Nephron (organoid): ENCODE measurements at regions not wholly inside any gene's neighbourhood (a gene's known extent, or its start where the extent isn't known, plus 50 kb on each side); places are given as distances from the start of the nearest gene placed in this dataset.

Source experiments
- H3K27ac Mint-ChIP-seq, 3 experiments: 2 replicates each; pipeline ENCODE4 v1.8.0; 2020; ENCODE audit warnings: mixed read lengths in 3 of 3, mild to moderate bottlenecking in 2 of 3, moderate library complexity in 1 of 3
- H3K27me3 Mint-ChIP-seq: 2 replicates; pipeline ENCODE4 v1.8.0; 2021; ENCODE audit warnings: low read depth, mild to moderate bottlenecking, moderate library complexity, mixed read lengths
- H3K36me3 Mint-ChIP-seq: 2 replicates; pipeline ENCODE4 v1.8.0; 2020; ENCODE audit warnings: low read depth, mixed read lengths
- H3K4me1 Mint-ChIP-seq: 2 replicates; pipeline ENCODE4 v1.8.0; 2020; ENCODE audit warnings: mixed read lengths
- H3K4me3 Mint-ChIP-seq, 3 experiments: 2 replicates each; pipeline ENCODE4 v1.8.0; 2020; ENCODE audit warnings: mild to moderate bottlenecking in 3 of 3, mixed read lengths in 3 of 3, moderate library complexity in 2 of 3
- H3K9me3 Mint-ChIP-seq: 2 replicates; pipeline ENCODE4 v1.8.0; 2020; ENCODE audit warnings: mixed read lengths
- TF ChIP-seq, protein P1 (sequence below), 3 experiments: fragments of 200-600 bp; sonication (generic); IDR thresholded peaks; one replicate each; pipeline ENCODE4 v1.5.0; 2021; ENCODE audit warnings: antibody characterized with exemption in 3 of 3; ENCODE audit not compliant: unreplicated experiment in 3 of 3

DNA sequence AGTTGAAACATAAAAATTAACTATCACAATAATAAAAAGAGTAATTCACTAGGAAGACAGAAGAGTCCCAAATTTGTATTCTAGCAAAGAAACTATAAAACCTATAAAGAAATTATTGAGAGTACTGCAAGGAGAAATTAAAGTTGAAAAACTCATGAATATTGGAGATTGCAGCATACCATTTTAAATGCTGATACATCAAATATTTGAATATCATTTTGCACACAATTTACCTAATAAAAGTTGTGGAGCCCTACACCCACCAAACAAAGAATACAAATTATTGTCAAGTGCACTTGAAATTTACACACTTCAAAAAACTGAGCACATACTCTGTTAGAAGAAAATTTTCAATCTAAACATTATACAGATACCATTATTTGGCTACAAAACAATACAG is 531.6 kb upstream of the SMIM21 start:
- TF ChIP-seq, protein P1, sequence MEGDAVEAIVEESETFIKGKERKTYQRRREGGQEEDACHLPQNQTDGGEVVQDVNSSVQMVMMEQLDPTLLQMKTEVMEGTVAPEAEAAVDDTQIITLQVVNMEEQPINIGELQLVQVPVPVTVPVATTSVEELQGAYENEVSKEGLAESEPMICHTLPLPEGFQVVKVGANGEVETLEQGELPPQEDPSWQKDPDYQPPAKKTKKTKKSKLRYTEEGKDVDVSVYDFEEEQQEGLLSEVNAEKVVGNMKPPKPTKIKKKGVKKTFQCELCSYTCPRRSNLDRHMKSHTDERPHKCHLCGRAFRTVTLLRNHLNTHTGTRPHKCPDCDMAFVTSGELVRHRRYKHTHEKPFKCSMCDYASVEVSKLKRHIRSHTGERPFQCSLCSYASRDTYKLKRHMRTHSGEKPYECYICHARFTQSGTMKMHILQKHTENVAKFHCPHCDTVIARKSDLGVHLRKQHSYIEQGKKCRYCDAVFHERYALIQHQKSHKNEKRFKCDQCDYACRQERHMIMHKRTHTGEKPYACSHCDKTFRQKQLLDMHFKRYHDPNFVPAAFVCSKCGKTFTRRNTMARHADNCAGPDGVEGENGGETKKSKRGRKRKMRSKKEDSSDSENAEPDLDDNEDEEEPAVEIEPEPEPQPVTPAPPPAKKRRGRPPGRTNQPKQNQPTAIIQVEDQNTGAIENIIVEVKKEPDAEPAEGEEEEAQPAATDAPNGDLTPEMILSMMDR (IDR thresholded peaks at IDR 0.05; ENCODE audit: unreplicated experiment in 3 of 3), result no peak
- H3K27me3 Mint-ChIP-seq, result no peaks in the 10 kb centered on the region
- H3K27ac Mint-ChIP-seq, result no peak overlapping the region

DNA sequence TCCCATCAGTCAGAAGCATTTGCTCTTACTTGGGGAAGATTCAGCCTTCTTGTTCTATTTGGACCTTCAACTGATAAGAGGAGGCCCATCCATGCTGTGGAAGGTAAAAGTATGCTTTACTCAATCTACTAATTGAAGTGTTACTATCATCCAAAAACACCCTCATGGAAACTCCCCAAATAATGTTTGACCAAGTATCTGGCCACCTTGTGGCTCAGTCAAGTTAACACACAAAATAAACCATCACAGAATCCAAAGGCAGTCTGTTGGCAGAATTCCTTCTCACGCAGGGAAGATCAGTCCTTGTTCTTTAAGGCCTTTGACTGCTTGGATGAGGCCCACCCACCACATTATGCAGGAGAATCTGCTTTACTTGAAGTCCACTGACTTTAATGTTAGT is 531.2 kb upstream of the SMIM21 start:
- Mint-ChIP-seq H3K4me1 (no peaks in the 10 kb centered on the region), H3K36me3 (no peaks in the 10 kb centered on the region), H3K4me3 (no peak overlapping the region), H3K27ac (no peak overlapping the region), H3K27me3 (no peaks in the 10 kb centered on the region), H3K9me3 (peaks cover 22% of the 10 kb centered on the region)
- TF ChIP-seq, protein P1 (IDR thresholded peaks at IDR 0.05; ENCODE audit: unreplicated experiment in 3 of 3), result no peak

More for the DNA sequence above, 531.6 kb upstream of the SMIM21 start:
- Mint-ChIP-seq H3K9me3 (peaks cover 19% of the 10 kb centered on the region), H3K36me3 (no peaks in the 10 kb centered on the region), H3K4me1 (no peaks in the 10 kb centered on the region), H3K4me3 (no peak overlapping the region)

DNA sequence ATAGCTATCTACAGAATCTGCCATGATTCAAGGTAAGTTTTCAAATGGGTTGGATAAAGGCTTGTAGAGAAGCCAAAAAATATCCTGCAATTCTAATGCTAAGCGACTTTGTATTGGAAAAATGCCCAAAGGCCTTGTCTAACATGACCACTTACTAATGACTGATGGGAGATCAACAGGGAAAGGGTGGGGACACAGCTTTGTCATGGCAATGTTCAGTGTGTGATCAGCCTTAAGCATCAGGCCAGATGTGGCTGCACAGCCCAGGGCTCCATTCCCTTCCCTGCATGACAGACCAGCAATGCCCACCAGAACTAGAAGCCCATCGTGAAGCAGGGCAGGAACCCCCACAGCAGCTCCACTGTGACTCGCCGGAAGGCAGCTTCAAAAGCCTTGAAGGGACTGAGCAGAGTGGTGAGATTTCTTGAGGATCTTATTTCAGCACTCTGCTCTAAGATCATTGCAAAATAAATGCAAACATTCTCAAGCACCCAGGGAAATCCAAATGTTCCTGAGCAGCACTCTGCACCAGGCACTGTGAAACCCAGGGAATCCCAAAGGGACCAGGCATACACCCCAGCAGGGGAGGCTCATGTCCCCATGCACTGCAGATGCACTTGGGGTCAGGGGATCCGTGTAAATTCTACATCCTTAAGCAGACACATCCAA is 517.9 kb upstream of the SMIM21 start:
- no peaks in the 10 kb centered on the region for H3K4me1 Mint-ChIP-seq
- peaks cover 27% of the 10 kb centered on the region for H3K9me3 Mint-ChIP-seq
- H3K36me3 Mint-ChIP-seq, result no peaks in the 10 kb centered on the region
- no peak overlapping the region for H3K27ac Mint-ChIP-seq
- TF ChIP-seq, protein P1 (IDR thresholded peaks at IDR 0.05; ENCODE audit: unreplicated experiment in 3 of 3), result no peak
- no peaks in the 10 kb centered on the region for H3K27me3 Mint-ChIP-seq
- no peak overlapping the region for H3K4me3 Mint-ChIP-seq

DNA sequence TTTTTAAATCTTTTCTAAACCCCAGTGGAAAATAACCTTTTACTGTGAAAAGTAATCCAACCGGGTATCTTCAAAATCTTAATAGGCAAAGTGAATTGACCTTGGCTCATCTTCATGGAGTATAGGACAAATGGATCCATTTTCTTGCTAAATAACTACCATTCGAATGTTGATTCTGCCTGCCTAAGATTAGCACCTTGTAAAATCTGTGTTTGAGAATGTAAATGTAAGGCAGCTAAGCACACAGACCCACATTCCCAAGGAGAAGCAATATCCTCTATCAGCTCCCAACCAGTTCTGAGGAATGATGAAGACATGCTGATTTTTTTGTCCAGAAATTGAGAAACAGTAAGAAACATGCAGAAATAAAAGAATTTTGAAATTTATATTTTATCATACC is 509.8 kb upstream of the SMIM21 start:
- Mint-ChIP-seq H3K4me1 (no peaks in the 10 kb centered on the region), H3K9me3 (peaks cover under 1% of the 10 kb centered on the region), H3K4me3 (no peak overlapping the region), H3K36me3 (no peaks in the 10 kb centered on the region), H3K27ac (no peak overlapping the region), H3K27me3 (no peaks in the 10 kb centered on the region)
- TF ChIP-seq, protein P1 (IDR thresholded peaks at IDR 0.05; ENCODE audit: unreplicated experiment in 3 of 3), result no peak

DNA sequence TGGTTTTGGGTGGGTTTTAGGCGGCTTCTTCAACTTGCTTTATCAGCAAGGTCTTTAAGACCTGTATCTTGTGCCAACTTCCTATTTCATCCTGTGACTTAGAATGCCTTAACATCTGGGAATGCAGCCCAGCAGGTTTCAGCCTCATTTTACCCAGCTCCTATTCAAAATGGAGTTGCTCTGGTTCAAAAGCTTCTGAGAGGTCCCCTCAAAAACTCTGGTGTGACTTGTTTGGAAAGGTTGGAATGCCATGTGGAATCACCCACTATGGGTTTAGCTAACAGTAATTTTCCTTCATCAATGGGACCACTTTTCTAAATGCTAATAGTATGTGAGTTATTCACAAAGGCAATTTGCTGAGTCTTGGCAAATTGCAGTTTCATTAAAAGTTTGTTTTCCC is 509.4 kb upstream of the SMIM21 start:
- H3K36me3 Mint-ChIP-seq, result no peaks in the 10 kb centered on the region
- no peak overlapping the region for H3K27ac Mint-ChIP-seq
- no peak overlapping the region for H3K4me3 Mint-ChIP-seq
- no peaks in the 10 kb centered on the region for H3K4me1 Mint-ChIP-seq
- TF ChIP-seq, protein P1 (IDR thresholded peaks at IDR 0.05; ENCODE audit: unreplicated experiment in 3 of 3), result no peak
- H3K27me3 Mint-ChIP-seq, result no peaks in the 10 kb centered on the region
- H3K9me3 Mint-ChIP-seq, result no peaks in the 10 kb centered on the region

DNA sequence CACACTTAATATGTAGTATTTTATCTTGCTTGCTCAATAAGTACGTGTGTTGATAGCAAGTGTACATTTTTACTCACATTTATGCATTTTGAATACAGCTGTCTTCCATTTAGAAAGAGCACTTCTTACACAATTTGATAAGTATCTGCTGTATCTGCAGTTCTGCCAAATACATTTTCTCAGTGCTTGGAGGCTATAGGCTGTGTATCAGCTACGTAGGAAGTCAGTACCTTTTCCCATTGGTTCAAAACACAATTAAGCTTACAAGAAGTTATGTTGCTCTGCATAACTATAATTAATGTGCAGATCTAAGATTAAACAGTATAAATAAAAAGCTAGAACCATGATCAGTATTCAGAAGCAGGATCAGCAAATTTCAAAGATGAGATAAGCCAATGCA is 503.6 kb upstream of the SMIM21 start:
- H3K4me3 Mint-ChIP-seq, result no peak overlapping the region
- peak overlapping the region in 1 of 3 experiments; percentile 23 for H3K27ac Mint-ChIP-seq
- no peaks in the 10 kb centered on the region for H3K36me3 Mint-ChIP-seq
- TF ChIP-seq, protein P1 (IDR thresholded peaks at IDR 0.05; ENCODE audit: unreplicated experiment in 3 of 3), result no peak
- no peaks in the 10 kb centered on the region for H3K27me3 Mint-ChIP-seq
- no peaks in the 10 kb centered on the region for H3K9me3 Mint-ChIP-seq
- no peaks in the 10 kb centered on the region for H3K4me1 Mint-ChIP-seq
